Endothelial cell (in vitro differentiated cells): ENCODE measurements at regions not wholly inside any gene's neighbourhood (a gene's known extent, or its start where the extent isn't known, plus 50 kb on each side); places are given as distances from the start of the nearest gene placed in this dataset.

ENCODE experiments used
- DNase-seq: peaks from one replicate; pipeline ENCODE4 v3.0.0; 2021; ENCODE audit warnings: low spot score
- H3K27ac Mint-ChIP-seq: one replicate; pipeline ENCODE4 v1.8.0; 2021; ENCODE audit warnings: mixed read lengths, inconsistent platforms; ENCODE audit not compliant: unreplicated experiment
- H3K27me3 Mint-ChIP-seq: one replicate; pipeline ENCODE4 v1.8.0; 2021; ENCODE audit warnings: mild to moderate bottlenecking, moderate library complexity, mixed read lengths, inconsistent platforms; ENCODE audit not compliant: unreplicated experiment
- H3K36me3 Mint-ChIP-seq: one replicate; pipeline ENCODE4 v1.8.0; 2021; ENCODE audit warnings: mild to moderate bottlenecking, low read depth, mixed read lengths, inconsistent platforms; ENCODE audit not compliant: unreplicated experiment
- H3K4me1 Mint-ChIP-seq: one replicate; pipeline ENCODE4 v1.8.0; 2021; ENCODE audit warnings: mild to moderate bottlenecking, mixed read lengths, inconsistent platforms; ENCODE audit not compliant: unreplicated experiment
- H3K4me3 Mint-ChIP-seq: one replicate; pipeline ENCODE4 v1.8.0; 2021; ENCODE audit warnings: mild to moderate bottlenecking, mixed read lengths, inconsistent platforms; ENCODE audit not compliant: unreplicated experiment
- H3K9me3 Mint-ChIP-seq: one replicate; pipeline ENCODE4 v1.8.0; 2021; ENCODE audit warnings: mixed read lengths, inconsistent platforms; ENCODE audit not compliant: unreplicated experiment
- CTCF ChIP-seq: fragments of 200-600 bp; sonication (generic); IDR thresholded peaks from one replicate; pipeline ENCODE4 v1.5.0; 2021; ENCODE audit warnings: antibody characterized with exemption; ENCODE audit not compliant: unreplicated experiment

- no peaks in the 10 kb centered on the region for H3K36me3 Mint-ChIP-seq
- no peak overlapping the region for H3K4me3 Mint-ChIP-seq
- H3K27me3 Mint-ChIP-seq: peaks cover 3% of the 10 kb centered on the region
- DNase-seq: no peak
- H3K4me1 Mint-ChIP-seq: peaks cover 6% of the 10 kb centered on the region
- H3K27ac Mint-ChIP-seq: no peak overlapping the region
- no peaks in the 10 kb centered on the region for H3K9me3 Mint-ChIP-seq
- no peak for TF ChIP-seq CTCF
These were observed 632.2 kb downstream of the HACE1 start for GRCh38 chr6:104227508-104227907.

- Mint-ChIP-seq H3K27ac (no peak overlapping the region), H3K4me1 (peaks cover 6% of the 10 kb centered on the region), H3K27me3 (no peaks in the 10 kb centered on the region), H3K9me3 (no peaks in the 10 kb centered on the region), H3K4me3 (no peak overlapping the region), H3K36me3 (no peaks in the 10 kb centered on the region)
- DNase-seq: no peak
- no peak for TF ChIP-seq CTCF
These were observed 632.8 kb downstream of the HACE1 start for GRCh38 chr6:104226790-104227446.

GRCh38 chr6:104218116-104218515 lies 641.6 kb downstream of the HACE1 start:
- Mint-ChIP-seq H3K36me3 (no peaks in the 10 kb centered on the region), H3K9me3 (no peaks in the 10 kb centered on the region), H3K4me3 (no peak overlapping the region), H3K27me3 (no peaks in the 10 kb centered on the region), H3K27ac (no peak overlapping the region), H3K4me1 (no peaks in the 10 kb centered on the region)
- no peak for DNase-seq
- no peak for TF ChIP-seq CTCF

- Mint-ChIP-seq H3K4me3 (no peak overlapping the region), H3K9me3 (no peaks in the 10 kb centered on the region), H3K27me3 (no peaks in the 10 kb centered on the region), H3K27ac (no peak overlapping the region), H3K36me3 (no peaks in the 10 kb centered on the region), H3K4me1 (no peaks in the 10 kb centered on the region)
- no peak for TF ChIP-seq CTCF
- DNase-seq: no peak
These were observed 644.8 kb downstream of the HACE1 start for GRCh38 chr6:104214901-104215300.

- H3K4me1 Mint-ChIP-seq: no peaks in the 10 kb centered on the region
- no peaks in the 10 kb centered on the region for H3K27me3 Mint-ChIP-seq
- no peak for TF ChIP-seq CTCF
- no peak for DNase-seq
- no peaks in the 10 kb centered on the region for H3K36me3 Mint-ChIP-seq
- no peak overlapping the region for H3K27ac Mint-ChIP-seq
- no peak overlapping the region for H3K4me3 Mint-ChIP-seq
- H3K9me3 Mint-ChIP-seq: no peaks in the 10 kb centered on the region
These were observed 646.6 kb downstream of the HACE1 start for GRCh38 chr6:104212977-104213668.
